Breast epithelium (tissue), 4 donors: ENCODE measurements at regions not wholly inside any gene's neighbourhood (a gene's known extent, or its start where the extent isn't known, plus 50 kb on each side); places are given as distances from the start of the nearest gene placed in this dataset.
"Not testable (repeated sequence)": the region's sequence is repeated elsewhere in the genome, so short reads cannot be mapped to it uniquely, and the experiment has no call there.

Source experiments
- DNase-seq, 2 donors: peaks; one replicate each; pipeline ENCODE4 v3.0.0-alpha.2; 2019; ENCODE audit warnings: low spot score in 2 of 2
- H3K27ac ChIP-seq, 2 donors: fragments of 200-600 bp; sonication (generic) in 1 of 2; one replicate each; pipeline ENCODE4 v1.5.1; 2016 to 2019; ENCODE audit warnings: mild to moderate bottlenecking in 1 of 2
- H3K27me3 ChIP-seq, 2 donors: fragments of 200-600 bp; sonication (generic) in 1 of 2; one replicate each; pipeline versions ENCODE4 v1.5.1 to v1.6.0; 2017 to 2019; ENCODE audit warnings: control low read depth in 1 of 2, mild to moderate bottlenecking in 1 of 2
- H3K36me3 ChIP-seq: fragments of 200-600 bp; one replicate; pipeline ENCODE4 v1.5.1; 2019
- H3K4me1 ChIP-seq, 2 donors: fragments of 200-600 bp; sonication (generic); one replicate each; pipeline ENCODE4 v1.5.1; 2016 to 2019; ENCODE audit warnings: control low read depth in 1 of 2
- H3K4me3 ChIP-seq, 3 donors: fragments of 200-600 bp; sonication (generic); 1 replicate in 2 of 3; 2 replicates in 1 of 3; pipeline ENCODE4 v1.5.1; 2016 to 2019; ENCODE audit warnings: mild to moderate bottlenecking in 3 of 3, moderate library complexity in 2 of 3
- H3K9me3 ChIP-seq, 2 donors: fragments of 200-600 bp; sonication (generic) in 1 of 2; one replicate each; pipeline ENCODE4 v1.5.1; 2016 to 2019; ENCODE audit warnings: control low read depth in 1 of 2
- POLR2A ChIP-seq: fragments of 450-650 bp; IDR thresholded peaks from one replicate; pipeline ENCODE4 v1.6.1; 2016; ENCODE audit warnings: antibody characterized with exemption, mild to moderate bottlenecking, moderate library complexity
- POLR2AphosphoS5 ChIP-seq, 3 donors: sonication (generic); formaldehyde crosslinking; IDR thresholded peaks; one replicate each; pipeline ENCODE4 v1.6.1; 2017; ENCODE audit warnings: antibody characterized with exemption in 3 of 3
- intact Hi-C: fragments of 100-400 bp; cut with DNase I; formaldehyde crosslinking; loops from one replicate; pipeline ENCODE4 v1.15.1; 2023; ENCODE audit warnings: low total_unique reads
- TF ChIP-seq, protein P1 (sequence below), 3 donors: fragments of 450-650 bp; IDR thresholded peaks; one replicate each; pipeline ENCODE4 v1.5.1; 2016 to 2017; ENCODE audit warnings: antibody characterized with exemption in 3 of 3, mild to moderate bottlenecking in 3 of 3, moderate library complexity in 3 of 3

GRCh38 chr3:159277814-159278213 is 476.0 kb downstream of the MFSD1 start:
- TF ChIP-seq POLR2A (no peak), POLR2AphosphoS5 (IDR thresholded peaks at IDR 0.05) (no peak)
- TF ChIP-seq, protein P1, sequence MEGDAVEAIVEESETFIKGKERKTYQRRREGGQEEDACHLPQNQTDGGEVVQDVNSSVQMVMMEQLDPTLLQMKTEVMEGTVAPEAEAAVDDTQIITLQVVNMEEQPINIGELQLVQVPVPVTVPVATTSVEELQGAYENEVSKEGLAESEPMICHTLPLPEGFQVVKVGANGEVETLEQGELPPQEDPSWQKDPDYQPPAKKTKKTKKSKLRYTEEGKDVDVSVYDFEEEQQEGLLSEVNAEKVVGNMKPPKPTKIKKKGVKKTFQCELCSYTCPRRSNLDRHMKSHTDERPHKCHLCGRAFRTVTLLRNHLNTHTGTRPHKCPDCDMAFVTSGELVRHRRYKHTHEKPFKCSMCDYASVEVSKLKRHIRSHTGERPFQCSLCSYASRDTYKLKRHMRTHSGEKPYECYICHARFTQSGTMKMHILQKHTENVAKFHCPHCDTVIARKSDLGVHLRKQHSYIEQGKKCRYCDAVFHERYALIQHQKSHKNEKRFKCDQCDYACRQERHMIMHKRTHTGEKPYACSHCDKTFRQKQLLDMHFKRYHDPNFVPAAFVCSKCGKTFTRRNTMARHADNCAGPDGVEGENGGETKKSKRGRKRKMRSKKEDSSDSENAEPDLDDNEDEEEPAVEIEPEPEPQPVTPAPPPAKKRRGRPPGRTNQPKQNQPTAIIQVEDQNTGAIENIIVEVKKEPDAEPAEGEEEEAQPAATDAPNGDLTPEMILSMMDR (IDR thresholded peaks at IDR 0.05) = no peak
- Histone ChIP-seq H3K36me3 (no peaks in the 10 kb centered on the region), H3K4me1 (no peaks in the 10 kb centered on the region), H3K27me3 (no peaks in the 10 kb centered on the region), H3K9me3 (no peaks in the 10 kb centered on the region), H3K4me3 (no peak overlapping the region), H3K27ac (no peak overlapping the region)
- intact Hi-C loops = no loop called here
- no peak for DNase-seq

GRCh38 chr3:159280386-159281191 is 478.7 kb downstream of the MFSD1 start:
- Histone ChIP-seq H3K9me3 (no peaks in the 10 kb centered on the region), H3K27me3 (no peaks in the 10 kb centered on the region), H3K4me3 (no peak overlapping the region), H3K36me3 (no peaks in the 10 kb centered on the region), H3K4me1 (no peaks in the 10 kb centered on the region), H3K27ac (no peak overlapping the region)
- TF ChIP-seq POLR2AphosphoS5 (IDR thresholded peaks at IDR 0.05) (no peak), POLR2A (no peak)
- TF ChIP-seq, protein P1 (IDR thresholded peaks at IDR 0.05) = no peak
- no peak for DNase-seq
- intact Hi-C loops = no loop called here

- Histone ChIP-seq H3K4me3 (no peak overlapping the region), H3K27me3 (no peaks in the 10 kb centered on the region), H3K9me3 (no peaks in the 10 kb centered on the region), H3K4me1 (no peaks in the 10 kb centered on the region), H3K27ac (no peak overlapping the region), H3K36me3 (no peaks in the 10 kb centered on the region)
- intact Hi-C loops = no loop called here
- TF ChIP-seq POLR2AphosphoS5 (IDR thresholded peaks at IDR 0.05) (no peak), POLR2A (no peak)
- TF ChIP-seq, protein P1 (IDR thresholded peaks at IDR 0.05) = no peak
- no peak for DNase-seq
Observed at GRCh38 chr3:159293493-159293892, 491.6 kb downstream of the MFSD1 start.

GRCh38 chr3:159301961-159302360 is 500.1 kb downstream of the MFSD1 start:
- no peaks in the 10 kb centered on the region for H3K27me3 ChIP-seq
- H3K4me1 ChIP-seq = no peaks in the 10 kb centered on the region
- H3K4me3 ChIP-seq = no peak overlapping the region
- no peak for DNase-seq
- H3K9me3 ChIP-seq = no peaks in the 10 kb centered on the region
- intact Hi-C loops = no loop called here
- no peaks in the 10 kb centered on the region for H3K36me3 ChIP-seq
- TF ChIP-seq POLR2A = no peak
- TF ChIP-seq, protein P1 (IDR thresholded peaks at IDR 0.05) = no peak
- no peak for TF ChIP-seq POLR2AphosphoS5 (IDR thresholded peaks at IDR 0.05)
- no peak overlapping the region for H3K27ac ChIP-seq

- no peaks in the 10 kb centered on the region for H3K36me3 ChIP-seq
- H3K4me3 ChIP-seq = no peak overlapping the region
- TF ChIP-seq, protein P1 (IDR thresholded peaks at IDR 0.05) = no peak
- TF ChIP-seq POLR2AphosphoS5 (IDR thresholded peaks at IDR 0.05) (no peak), POLR2A (no peak)
- DNase-seq = peak in 1 of 2 donors; percentile 39
- peak overlapping the region in 1 of 2 donors; percentile 37 for H3K27ac ChIP-seq
- intact Hi-C loops = no loop called here
- no peaks in the 10 kb centered on the region for H3K27me3 ChIP-seq
- no peaks in the 10 kb centered on the region for H3K9me3 ChIP-seq
- no peaks in the 10 kb centered on the region for H3K4me1 ChIP-seq
Observed at GRCh38 chr3:159305017-159305416, 503.2 kb downstream of the MFSD1 start.

GRCh38 chr3:159316706-159317105 is 514.9 kb downstream of the MFSD1 start:
- intact Hi-C loops, H3K4me1 ChIP-seq: not testable (repeated sequence)

More at GRCh38 chr3:159316706-159317105, 514.9 kb downstream of the MFSD1 start:
- H3K27ac ChIP-seq, DNase-seq, H3K36me3 ChIP-seq, H3K9me3 ChIP-seq, H3K4me3 ChIP-seq, H3K27me3 ChIP-seq: not testable (repeated sequence)
